ENCODE measurements at regions not wholly inside any gene's neighbourhood (a gene's known extent, or its start where the extent isn't known, plus 50 kb on each side); places are given as distances from the start of the nearest gene placed in this dataset.

DNA sequence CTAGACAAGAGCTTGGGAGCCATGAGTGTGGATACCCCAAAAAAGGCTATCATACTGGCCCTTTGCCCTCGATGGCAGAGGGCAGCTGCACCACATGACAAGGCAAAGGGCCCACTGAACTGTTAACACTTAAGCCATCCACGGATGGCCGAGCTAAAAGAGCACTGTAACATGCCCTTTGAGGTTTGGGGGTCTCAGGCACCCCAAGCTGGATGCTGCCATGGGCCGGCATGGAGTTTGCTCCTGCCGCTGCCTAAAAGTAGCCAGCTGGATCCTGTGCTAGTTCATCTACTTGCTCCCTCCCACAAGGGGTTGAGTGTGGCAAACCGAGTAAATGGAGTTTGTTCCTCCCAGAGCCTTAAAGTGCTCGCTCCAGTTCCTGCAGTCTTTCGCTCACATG, 383.2 kb upstream of the LRRC4C start:
- intact Hi-C loops (cut with DNase I) = no loop called here
- no peak for DNase-seq (ENCODE audit: low spot score)

DNA sequence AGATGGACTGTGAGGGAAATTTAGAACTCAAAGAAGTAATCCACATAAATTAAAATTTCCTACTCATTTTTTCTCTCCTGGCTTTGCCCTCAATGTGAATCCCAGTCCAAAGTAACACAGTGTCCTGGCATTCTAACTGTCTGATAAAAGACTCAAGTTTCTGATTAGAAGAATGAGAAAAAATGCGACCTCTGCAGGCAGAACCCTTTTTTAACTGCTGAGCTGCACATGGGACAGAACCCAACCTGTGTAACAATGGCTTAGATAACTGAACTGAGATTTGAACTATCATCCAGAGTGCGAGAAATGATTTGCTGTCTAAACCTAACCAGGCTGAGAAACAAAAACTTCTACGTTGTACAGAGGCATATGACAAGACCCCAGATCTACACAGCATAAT, 385.6 kb upstream of the LRRC4C start:
- DNase-seq (ENCODE audit: low spot score) = no peak
- intact Hi-C loops (cut with DNase I) = no loop called here

DNA sequence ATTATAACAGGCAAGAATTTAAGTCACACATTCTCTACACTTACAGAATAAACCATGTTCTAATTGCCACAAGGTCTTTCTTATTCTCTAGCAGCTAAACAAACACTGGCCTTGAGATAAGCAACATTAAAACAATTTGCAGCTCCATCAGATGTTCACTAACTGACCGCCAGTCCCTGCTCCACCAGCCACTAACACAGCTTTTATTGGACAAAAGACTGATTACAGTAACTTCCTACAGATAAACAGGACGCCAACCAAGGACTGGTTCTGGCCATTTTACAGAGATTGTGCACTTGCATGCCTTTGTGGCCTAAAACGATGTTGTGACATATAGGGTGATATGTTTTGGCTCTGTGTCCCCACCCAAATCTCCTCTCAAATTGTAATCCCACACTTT, 388.9 kb upstream of the LRRC4C start:
- intact Hi-C loops (cut with DNase I) = no loop called here

DNA sequence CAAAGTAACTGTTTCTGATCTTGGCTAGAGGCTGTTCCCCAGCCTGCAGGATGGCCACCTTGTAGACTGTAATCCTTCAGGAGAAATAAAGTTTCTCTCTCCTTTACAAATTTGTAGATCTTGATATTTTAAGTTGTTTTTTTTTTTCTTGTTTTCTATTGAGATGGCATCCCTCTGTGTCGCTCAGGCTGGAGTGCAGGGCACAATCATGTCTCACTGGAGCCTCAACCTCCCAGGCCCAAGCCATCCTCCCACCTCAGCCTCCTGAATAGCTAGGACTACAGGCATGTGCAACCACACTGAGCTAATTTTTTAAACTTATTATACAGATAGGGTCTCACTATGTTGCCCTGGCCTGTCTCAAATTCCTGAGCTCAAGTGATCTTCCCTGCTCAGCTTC, 389.8 kb upstream of the LRRC4C start:
- intact Hi-C loops (cut with DNase I) = no loop called here
- DNase-seq (ENCODE audit: low spot score) = no peak

More for the DNA sequence above, 388.9 kb upstream of the LRRC4C start:
- DNase-seq (ENCODE audit: low spot score) = no peak

DNA sequence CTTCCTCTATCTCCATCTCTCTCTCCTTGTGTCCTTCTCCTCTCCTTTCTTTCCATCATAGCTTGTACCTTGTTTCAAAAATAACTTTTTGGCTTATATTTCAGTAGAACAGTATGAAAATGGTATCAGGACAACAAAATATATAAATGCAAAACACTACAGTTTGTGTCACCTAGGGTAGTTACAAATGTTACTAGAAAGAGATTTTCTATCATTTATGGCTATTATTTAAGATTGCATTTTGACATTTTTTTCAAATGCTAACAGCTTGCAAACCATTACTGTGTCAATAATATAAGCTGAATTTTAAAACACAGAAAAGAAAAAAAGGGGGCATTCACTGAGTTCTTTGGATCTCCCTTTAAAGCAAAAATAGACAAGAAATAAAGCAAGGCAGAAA, 392.3 kb upstream of the LRRC4C start:
- intact Hi-C loops (cut with DNase I) = no loop called here
- no peak for DNase-seq (ENCODE audit: low spot score)

DNA sequence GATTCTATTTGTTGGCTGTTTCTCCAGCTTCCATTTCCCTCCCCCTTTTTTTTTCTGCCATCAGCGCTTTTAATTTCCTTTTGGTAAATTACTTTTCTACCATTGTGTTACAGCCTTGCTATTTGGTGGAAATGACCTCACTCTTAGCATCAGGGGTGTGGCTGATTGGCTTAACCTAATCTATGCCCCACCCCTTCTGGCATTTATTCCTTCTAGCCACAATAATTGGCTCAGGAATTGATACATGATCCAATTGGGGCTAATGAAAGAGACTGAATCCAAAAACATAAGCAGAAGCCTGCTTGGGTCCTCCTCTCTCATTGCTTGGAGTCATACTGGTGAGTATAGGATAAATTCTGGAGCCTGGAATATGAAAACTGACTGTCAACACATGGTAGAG, 402.4 kb upstream of the LRRC4C start:
- intact Hi-C loops (cut with DNase I) = no loop called here
- DNase-seq (ENCODE audit: low spot score) = no peak

DNA sequence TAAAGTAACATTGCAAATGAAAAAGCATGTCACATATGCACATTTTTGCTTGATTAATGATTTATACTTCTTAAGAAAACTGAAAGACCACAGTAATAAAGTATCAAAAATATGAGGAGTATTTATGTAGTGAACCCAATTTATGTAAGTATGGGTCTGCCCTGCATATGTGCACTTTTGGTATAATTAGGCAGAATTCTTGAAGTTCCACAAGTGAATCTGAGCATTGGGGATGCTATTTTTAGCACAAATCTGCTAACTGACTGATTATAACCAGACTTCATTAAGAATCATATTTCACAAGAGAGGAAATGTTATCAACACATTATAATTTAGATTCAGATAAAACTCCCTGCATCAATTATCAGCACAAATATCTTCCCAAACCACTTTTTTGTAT, 407.1 kb upstream of the LRRC4C start:
- intact Hi-C loops (cut with DNase I) = no loop called here
- DNase-seq (ENCODE audit: low spot score) = no peak

DNA sequence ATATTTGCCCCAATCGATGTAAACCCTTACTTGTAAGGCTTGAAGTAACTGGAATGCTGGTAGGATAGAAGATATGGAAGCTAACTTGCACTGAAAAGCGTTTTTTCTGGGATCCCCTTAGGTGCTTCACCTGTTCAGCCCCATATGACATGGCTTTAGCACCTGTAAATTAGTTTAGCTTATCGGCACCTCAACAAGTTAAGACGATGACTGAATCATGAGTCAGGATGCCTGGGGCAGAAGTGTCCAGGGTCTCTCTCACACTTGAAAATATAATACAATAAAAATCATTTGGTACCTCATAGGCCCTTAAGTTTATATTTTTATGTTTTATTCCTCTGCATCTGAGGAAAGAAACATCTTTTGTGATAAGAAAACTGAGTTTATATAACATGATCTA, 409.2 kb upstream of the LRRC4C start:
- intact Hi-C loops (cut with DNase I) = no loop called here
- DNase-seq (ENCODE audit: low spot score) = no peak

DNA sequence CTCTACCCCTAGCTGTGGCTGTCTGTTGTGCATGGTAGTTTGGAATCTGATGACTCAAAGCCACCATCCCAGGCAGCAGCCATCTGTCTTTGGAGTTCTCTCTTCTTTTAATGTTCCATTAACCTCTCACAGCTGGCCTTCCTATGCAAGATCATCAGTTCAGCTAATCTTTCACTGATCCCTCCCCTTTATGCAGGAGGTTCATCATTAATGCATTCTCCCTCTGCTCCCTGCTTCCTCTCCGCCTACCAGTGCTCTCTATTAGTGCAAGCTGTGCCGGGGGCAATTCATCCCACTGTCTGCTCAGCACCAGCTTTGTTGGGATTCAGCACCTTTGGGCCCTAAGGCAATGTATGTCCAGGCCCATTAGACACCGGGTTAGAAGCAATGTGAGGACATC, 413.0 kb upstream of the LRRC4C start:
- intact Hi-C loops (cut with DNase I) = no loop called here
- no peak for DNase-seq (ENCODE audit: low spot score)

DNA sequence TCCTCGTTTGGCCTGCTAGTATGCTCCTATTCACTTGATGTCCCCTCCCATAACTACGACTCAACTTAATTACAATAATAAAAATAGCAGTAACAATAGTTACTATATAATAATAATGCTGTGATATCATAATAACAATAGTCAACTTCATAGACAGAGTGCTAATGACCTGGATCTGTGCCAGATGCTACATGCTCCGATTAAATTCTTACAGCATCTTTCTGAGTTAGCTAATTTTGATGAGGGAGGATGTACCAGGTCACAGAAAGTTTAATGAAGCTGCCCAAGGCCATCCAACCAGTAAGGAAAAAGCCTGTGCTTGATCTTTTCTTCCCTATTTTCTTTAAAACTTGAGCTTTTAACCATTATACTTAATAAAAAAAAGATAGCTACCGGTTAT, 413.4 kb upstream of the LRRC4C start:
- intact Hi-C loops (cut with DNase I) = no loop called here
- DNase-seq (ENCODE audit: low spot score) = no peak

DNA sequence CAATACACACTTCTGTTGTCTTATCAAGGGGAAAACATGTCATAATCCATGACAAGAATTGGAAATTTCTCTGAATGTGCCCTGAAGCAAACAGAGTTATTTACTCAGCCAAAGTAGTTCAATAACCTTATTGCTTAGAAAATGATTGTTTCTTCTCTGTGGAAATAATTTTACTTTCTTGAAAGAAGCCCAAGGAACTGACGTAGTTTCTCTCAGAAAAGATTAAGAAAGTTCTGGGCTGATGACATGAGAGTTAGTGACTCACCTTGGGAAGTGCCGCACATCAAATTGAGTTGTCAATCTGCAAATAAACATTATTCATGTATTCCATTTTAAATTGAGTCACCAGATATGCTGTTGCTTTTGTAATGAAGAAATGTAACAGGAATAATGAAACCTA, 418.6 kb upstream of the LRRC4C start:
- DNase-seq (ENCODE audit: low spot score) = no peak
- intact Hi-C loops (cut with DNase I) = no loop called here

DNA sequence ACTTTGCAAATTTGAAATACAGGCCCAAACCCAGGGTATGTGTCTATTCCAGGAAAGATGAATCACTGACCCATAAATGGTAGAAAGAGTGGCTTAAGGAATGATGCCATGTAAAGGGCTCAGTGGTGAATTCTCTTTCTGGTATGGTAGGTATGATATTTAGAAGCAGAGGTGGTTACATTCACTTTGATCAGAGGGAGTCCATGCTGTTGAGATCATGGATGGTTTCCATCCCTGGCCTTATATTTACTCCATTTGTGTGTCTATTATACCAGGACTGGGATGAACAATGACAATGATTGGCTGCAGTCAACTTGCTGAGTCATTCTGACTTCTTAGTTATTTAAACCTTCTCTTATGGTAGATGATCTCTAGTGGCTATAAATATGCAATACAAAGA, 419.8 kb upstream of the LRRC4C start:
- intact Hi-C loops (cut with DNase I) = no loop called here
- no peak for DNase-seq (ENCODE audit: low spot score)

DNA sequence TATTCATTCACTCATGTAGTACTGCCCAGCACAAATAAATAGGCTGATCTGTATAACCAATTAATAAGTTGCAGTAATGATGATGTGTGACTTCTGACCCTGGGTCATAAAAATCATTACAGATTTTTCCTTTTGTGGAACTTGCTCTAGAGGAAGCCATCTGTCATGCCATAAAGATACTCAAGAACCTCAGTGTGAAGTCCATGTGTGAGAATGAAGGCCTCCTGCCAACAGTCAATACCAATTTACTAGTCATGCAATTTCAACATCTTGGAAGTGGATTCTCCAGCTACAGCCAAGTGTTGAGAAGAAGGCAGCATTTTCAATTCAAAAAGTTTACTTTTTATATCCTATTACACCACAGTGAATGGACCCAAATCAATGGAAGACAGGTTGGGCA, 435.6 kb upstream of the LRRC4C start:
- no peak for DNase-seq (ENCODE audit: low spot score)
- intact Hi-C loops (cut with DNase I) = no loop called here

DNA sequence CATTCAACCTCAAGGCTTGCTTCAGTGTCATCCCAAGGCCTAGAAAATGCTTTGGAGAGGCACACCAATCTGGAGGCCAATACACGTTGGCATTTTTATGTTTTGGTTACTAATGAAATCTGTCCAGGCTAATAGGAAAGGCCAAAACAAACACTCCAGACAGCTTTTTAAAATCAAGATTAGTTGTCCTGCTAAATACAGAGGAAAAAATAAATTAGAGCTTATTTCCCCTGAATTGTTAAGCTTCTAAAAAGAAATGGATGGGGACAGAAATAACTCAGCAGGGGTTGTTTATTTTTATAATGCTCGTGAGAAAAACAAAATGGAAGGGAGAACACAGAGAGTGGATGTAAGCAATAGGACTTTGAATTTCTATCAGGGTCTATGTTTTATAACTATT, 438.5 kb upstream of the LRRC4C start:
- intact Hi-C loops (cut with DNase I) = no loop called here
- DNase-seq (ENCODE audit: low spot score) = no peak

DNA sequence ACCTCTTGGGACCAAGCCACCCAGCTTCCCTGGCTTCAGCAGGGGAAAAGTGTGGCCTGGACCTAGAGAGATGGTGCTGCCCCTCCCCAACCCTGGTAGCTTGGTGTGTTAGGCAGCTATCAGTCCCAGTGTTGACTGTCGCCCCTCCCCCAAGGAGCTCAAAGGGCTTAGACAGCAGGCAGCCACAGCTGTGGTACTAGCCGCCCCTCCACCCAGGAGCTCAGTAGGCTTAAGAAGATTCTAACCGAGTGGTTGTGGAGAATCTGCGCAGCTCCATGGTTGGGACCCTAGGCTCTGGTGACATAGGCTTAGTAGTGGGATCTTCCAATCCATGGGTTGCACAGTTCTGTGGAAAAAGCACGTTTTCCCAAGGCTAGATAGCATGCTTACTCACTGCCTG, 458.4 kb upstream of the LRRC4C start:
- DNase-seq (ENCODE audit: low spot score) = no peak
- intact Hi-C loops (cut with DNase I) = no loop called here

DNA sequence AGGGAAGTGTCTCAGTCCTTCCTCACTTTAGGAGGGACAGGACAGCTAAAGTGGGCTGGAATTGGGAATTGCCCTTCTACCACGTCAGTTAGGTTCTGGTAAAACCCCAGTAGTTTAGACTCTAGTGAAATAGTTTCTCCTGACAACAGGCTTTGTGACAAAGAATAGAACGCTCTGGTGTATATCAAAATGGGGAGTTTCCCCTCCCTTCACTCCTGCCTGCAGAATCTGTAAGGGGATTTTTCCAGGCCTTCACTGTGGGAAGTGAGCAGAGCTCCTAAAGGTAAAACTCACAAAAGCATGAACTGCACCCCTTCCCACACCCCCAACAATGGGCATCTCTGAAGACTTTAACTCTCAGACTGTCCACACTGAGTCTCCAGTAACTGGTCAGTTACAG, 460.9 kb upstream of the LRRC4C start:
- DNase-seq (ENCODE audit: low spot score) = no peak

DNA sequence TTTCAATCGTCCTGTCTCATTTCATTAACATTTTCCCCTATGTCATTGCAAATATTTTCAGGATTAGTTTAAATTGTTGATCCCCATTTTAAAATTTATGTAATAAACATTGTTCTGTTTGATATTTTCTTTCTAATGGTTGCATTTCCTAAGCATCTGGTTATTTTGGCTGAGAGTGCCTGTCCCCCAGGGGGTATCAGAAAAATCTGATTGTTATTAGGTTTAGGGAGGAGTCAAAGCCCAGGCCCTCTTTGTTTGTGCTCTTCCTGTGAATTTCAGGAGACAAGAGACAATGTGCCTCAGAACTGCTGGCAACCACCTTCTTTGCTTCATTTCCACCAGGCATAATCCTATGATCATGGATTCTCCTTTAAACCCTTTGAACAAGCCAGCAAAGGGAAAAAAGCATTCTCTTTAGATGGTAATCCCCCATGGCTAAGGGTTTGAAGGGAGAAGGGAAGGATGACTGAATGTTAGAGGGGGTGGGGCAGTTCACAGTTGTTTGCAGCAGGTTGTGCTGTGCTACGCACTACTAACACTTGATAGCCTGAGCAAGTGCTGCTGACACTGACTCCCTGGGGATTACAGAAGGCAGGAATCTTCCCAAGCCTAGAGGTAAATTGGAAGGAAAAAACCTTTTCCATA, 462.4 kb upstream of the LRRC4C start:
- intact Hi-C loops (cut with DNase I) = no loop called here
- no peak for DNase-seq (ENCODE audit: low spot score)

More for the DNA sequence above, 460.9 kb upstream of the LRRC4C start:
- intact Hi-C loops (cut with DNase I) = no loop called here

DNA sequence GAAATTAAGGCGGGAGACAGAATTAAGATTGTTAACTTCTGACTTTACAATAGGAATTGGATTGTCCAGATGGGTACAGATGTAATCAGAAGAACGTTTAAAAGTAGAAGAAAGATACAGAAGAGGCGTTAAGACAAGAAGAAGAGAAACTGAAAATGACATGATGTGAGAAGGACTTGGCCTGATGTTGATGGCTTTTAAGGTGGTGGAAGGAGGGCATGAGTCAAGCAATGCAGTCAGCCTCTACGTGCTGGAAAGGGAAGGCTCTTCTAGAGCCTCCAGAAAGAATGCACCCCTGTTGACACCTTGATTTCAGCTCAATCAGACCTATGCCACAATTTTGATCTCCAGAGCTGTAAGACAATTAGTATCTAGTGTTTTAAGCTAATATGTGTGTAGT, 466.9 kb upstream of the LRRC4C start:
- intact Hi-C loops (cut with DNase I) = no loop called here
- DNase-seq (ENCODE audit: low spot score) = no peak

DNA sequence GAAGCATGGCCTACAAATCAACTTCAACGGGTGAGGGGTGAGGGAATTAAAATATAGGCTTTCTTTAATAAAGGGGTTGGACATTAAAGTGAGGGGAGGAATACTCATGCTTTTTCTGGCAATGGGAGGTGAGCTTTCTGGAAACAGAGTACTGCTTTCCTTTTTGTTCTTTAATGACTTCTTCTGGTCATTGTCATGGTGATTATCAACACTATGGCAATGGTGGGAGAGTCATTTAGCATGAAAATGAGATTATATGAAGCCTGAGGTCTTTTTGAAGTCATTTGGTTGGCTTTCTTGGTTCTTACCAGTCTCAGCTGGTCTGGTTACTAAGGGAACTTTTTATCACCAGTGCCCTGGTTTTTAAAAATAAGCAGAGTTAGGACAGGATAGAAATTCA, 475.8 kb upstream of the LRRC4C start:
- DNase-seq (ENCODE audit: low spot score) = no peak
- intact Hi-C loops (cut with DNase I) = no loop called here

DNA sequence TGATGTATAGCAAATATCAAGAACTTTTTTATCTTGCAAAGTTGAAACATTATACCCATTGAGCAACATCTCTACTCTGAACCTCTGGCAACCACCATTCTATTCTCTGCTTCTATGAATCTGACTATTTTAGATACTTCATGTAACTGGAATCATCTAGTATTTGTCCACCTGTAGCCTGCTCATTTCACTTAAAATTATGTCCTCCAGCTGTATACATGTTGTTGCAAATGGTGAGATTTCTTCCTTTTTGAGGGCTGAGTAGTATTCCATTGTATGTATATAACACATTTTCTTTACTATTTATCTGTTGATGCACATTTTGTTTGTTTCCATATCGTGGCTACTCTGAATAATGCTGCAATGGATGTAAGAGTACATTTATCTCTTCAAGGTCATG, 476.3 kb upstream of the LRRC4C start:
- no peak for DNase-seq (ENCODE audit: low spot score)
- intact Hi-C loops (cut with DNase I) = no loop called here

DNA sequence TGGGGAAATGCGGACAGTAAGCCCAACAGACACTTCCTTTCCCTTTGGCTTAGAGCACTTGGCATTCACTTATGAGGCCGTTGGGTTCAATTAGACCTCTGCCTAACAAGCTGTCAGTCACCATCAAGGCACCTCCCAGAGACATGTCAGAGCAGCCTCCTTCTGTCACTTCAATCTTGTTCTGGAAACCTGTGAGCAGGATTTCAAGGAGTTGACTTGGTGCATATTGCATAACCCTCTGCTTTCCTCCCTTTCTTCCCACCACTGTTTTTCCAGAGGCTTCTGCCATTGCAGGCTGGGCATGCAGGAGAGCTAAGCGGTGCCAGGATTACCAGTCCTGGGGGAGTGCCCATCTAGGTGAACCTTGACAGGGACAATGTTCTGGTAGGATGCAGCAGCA, 484.2 kb upstream of the LRRC4C start:
- no peak for DNase-seq (ENCODE audit: low spot score)
- intact Hi-C loops (cut with DNase I) = no loop called here

DNA sequence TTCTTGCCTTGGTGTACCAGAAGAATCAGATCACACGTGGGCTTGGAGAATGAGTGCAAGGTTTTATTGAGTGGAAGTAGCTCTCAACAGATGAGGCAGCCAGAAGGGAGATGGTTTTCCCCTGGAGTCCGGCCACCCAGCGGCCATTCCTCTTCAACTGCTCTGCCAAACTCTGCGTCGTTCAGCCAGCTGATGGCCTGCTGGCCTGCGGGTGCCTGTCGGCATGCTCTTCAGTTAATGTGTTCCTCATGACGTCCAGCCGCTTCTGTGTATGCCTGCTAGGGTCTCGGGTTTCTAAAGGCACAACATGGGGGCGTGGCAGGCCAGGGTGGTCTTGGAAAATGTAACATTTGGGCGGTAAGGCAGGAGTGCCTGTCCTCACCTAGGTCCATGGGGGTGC, 487.9 kb upstream of the LRRC4C start:
- intact Hi-C loops (cut with DNase I) = no loop called here
- no peak for DNase-seq (ENCODE audit: low spot score)
